SK-N-SH treated with all-trans-retinoic acid at 6 μM for 48 hours (cell line): ENCODE measurements at regions not wholly inside any gene's neighbourhood (a gene's known extent, or its start where the extent isn't known, plus 50 kb on each side); places are given as distances from the start of the nearest gene placed in this dataset.

ENCODE experiments used
- ATAC-seq: fragments of 200-7000 bp; cut with Tn5 transposase; 3 replicates; pipeline ENCODE4 v1.9.1; 2020; ENCODE audit warnings: mild to moderate bottlenecking, moderate library complexity
- ARNTL ChIP-seq: fragments of 450-650 bp; formaldehyde crosslinking; IDR thresholded peaks from 2 replicates; pipeline ENCODE4 v1.5.0; 2020; ENCODE audit warnings: low read depth, mild to moderate bottlenecking, moderate library complexity, borderline replicate concordance
- BACH2 ChIP-seq: fragments of 250-450 bp; sonication (Bioruptor Pico); IDR thresholded peaks from 2 replicates; pipeline ENCODE4 v1.9.0; 2021; ENCODE audit warnings: mild to moderate bottlenecking, borderline replicate concordance
- CREB5 ChIP-seq: fragments of 250-450 bp; sonication (Bioruptor Pico); IDR thresholded peaks from 2 replicates; pipeline ENCODE4 v1.5.1; 2020; ENCODE audit warnings: low read depth, mild to moderate bottlenecking, moderate library complexity
- CSDC2 ChIP-seq: fragments of 250-450 bp; sonication (Bioruptor Pico); IDR thresholded peaks from 2 replicates; pipeline ENCODE4 v1.5.0; 2020; ENCODE audit warnings: mild to moderate bottlenecking, moderate library complexity
- CSRNP3 ChIP-seq: fragments of 250-450 bp; sonication (Bioruptor Pico); IDR thresholded peaks from 2 replicates; pipeline ENCODE4 v1.5.1; 2021; ENCODE audit warnings: mild to moderate bottlenecking, moderate library complexity
- GLIS3 ChIP-seq: fragments of 250-450 bp; sonication (Bioruptor Pico); IDR thresholded peaks from 2 replicates; pipeline ENCODE4 v1.5.0; 2020; ENCODE audit warnings: mild to moderate bottlenecking, moderate library complexity
- ISL1 ChIP-seq: fragments of 250-450 bp; sonication (Bioruptor Pico); IDR thresholded peaks from 2 replicates; pipeline ENCODE4 v2.1.2; 2022; ENCODE audit warnings: mild to moderate bottlenecking, moderate library complexity
- OSR1 ChIP-seq: fragments of 250-450 bp; sonication (Bioruptor Pico); IDR thresholded peaks from 2 replicates; pipeline ENCODE4 v1.8.0; 2022; ENCODE audit warnings: moderate library complexity, mild to moderate bottlenecking, inconsistent platforms
- POU6F1 ChIP-seq: fragments of 250-450 bp; sonication (Bioruptor Pico); IDR thresholded peaks from 2 replicates; pipeline ENCODE4 v1.8.0; 2021; ENCODE audit warnings: low read depth, mild to moderate bottlenecking, moderate library complexity, borderline replicate concordance
- PPARA ChIP-seq: fragments of 250-450 bp; sonication (Bioruptor Pico); IDR thresholded peaks from 2 replicates; pipeline ENCODE4 v1.5.0; 2020; ENCODE audit warnings: mild to moderate bottlenecking, borderline replicate concordance
- RARB ChIP-seq: fragments of 250-450 bp; sonication (Bioruptor Pico); IDR thresholded peaks from 2 replicates; pipeline ENCODE4 v1.8.0; 2021; ENCODE audit warnings: mild to moderate bottlenecking, moderate library complexity
- SNAI2 ChIP-seq: fragments of 250-450 bp; sonication (Bioruptor Pico); IDR thresholded peaks from 2 replicates; pipeline ENCODE4 v1.5.0; 2020; ENCODE audit warnings: mild to moderate bottlenecking, moderate library complexity
- TCF4 ChIP-seq: fragments of 250-450 bp; sonication (Bioruptor Pico); IDR thresholded peaks from 2 replicates; pipeline ENCODE4 v1.8.0; 2021; ENCODE audit warnings: mild to moderate bottlenecking, moderate library complexity, borderline replicate concordance
- TOX ChIP-seq: fragments of 250-450 bp; sonication (Bioruptor Pico); IDR thresholded peaks from 2 replicates; pipeline ENCODE4 v1.8.0; 2021; ENCODE audit warnings: mild to moderate bottlenecking, moderate library complexity, borderline replicate concordance
- TSHZ2 ChIP-seq: fragments of 250-450 bp; sonication (Bioruptor Pico); IDR thresholded peaks from 2 replicates; pipeline ENCODE4 v1.5.0; 2020; ENCODE audit warnings: mild to moderate bottlenecking, moderate library complexity
- ZC3H10 ChIP-seq: fragments of 250-450 bp; sonication (Bioruptor Pico); IDR thresholded peaks from 2 replicates; pipeline ENCODE4 v1.5.1; 2021; ENCODE audit warnings: mild to moderate bottlenecking, moderate library complexity
- ZFP3 ChIP-seq: fragments of 250-450 bp; sonication (Bioruptor Pico); IDR thresholded peaks from 2 replicates; pipeline ENCODE4 v1.5.0; 2020; ENCODE audit warnings: mild to moderate bottlenecking, moderate library complexity
- ZFP30 ChIP-seq: fragments of 450-650 bp; formaldehyde crosslinking; IDR thresholded peaks from 2 replicates; pipeline ENCODE4 v1.5.0; 2022; ENCODE audit warnings: mild to moderate bottlenecking, moderate library complexity
- ZNF565 ChIP-seq: fragments of 450-650 bp; formaldehyde crosslinking; conservative IDR thresholded peaks from 2 replicates; pipeline ENCODE4 v1.5.0; 2020; ENCODE audit warnings: low read depth, mild to moderate bottlenecking, moderate library complexity
- ZNF70 ChIP-seq: fragments of 450-650 bp; formaldehyde crosslinking; IDR thresholded peaks from 2 replicates; pipeline ENCODE4 v1.5.0; 2020; ENCODE audit warnings: mild to moderate bottlenecking, moderate library complexity
- ZNF8 ChIP-seq: fragments of 450-650 bp; formaldehyde crosslinking; IDR thresholded peaks from 2 replicates; pipeline ENCODE4 v1.5.0; 2020; ENCODE audit warnings: mild to moderate bottlenecking, moderate library complexity

- no peak for TF ChIP-seq CSDC2 (CRISPR knock-in tag)
- no peak for TF ChIP-seq SNAI2 (CRISPR knock-in tag)
- TF ChIP-seq ARNTL (CRISPR knock-in tag), result no peak
- no peak for TF ChIP-seq ZFP3 (CRISPR knock-in tag)
- no peak for TF ChIP-seq POU6F1 (CRISPR knock-in tag)
- TF ChIP-seq TOX (CRISPR knock-in tag), result no peak
- TF ChIP-seq ZC3H10 (CRISPR knock-in tag), result no peak
- TF ChIP-seq ZNF8 (CRISPR knock-in tag), result no peak
- no peak for TF ChIP-seq ZFP30
- no peak for TF ChIP-seq PPARA (CRISPR knock-in tag)
- TF ChIP-seq OSR1 (CRISPR knock-in tag), result no peak
Measured at GRCh38 chr18:67154979-67155378, 361.5 kb downstream of the DSEL start (continued).

- TF ChIP-seq ZNF565 (CRISPR knock-in tag) (no peak), ZNF8 (CRISPR knock-in tag) (no peak), BACH2 (CRISPR knock-in tag) (no peak), SNAI2 (CRISPR knock-in tag) (no peak), ARNTL (CRISPR knock-in tag) (no peak), CREB5 (CRISPR knock-in tag) (no peak), OSR1 (CRISPR knock-in tag) (no peak), GLIS3 (CRISPR knock-in tag) (no peak), RARB (no peak), ISL1 (no peak), CSDC2 (CRISPR knock-in tag) (no peak)
- ATAC-seq, result no peak
Measured at GRCh38 chr18:67151366-67151765, 365.2 kb downstream of the DSEL start.

GRCh38 chr18:67145586-67146292 lies 370.8 kb downstream of the DSEL start:
- no peak for ATAC-seq
- TF ChIP-seq ZC3H10 (CRISPR knock-in tag), result no peak

GRCh38 chr18:67144329-67144728 lies 372.2 kb downstream of the DSEL start:
- no peak for ATAC-seq
- TF ChIP-seq CSDC2 (CRISPR knock-in tag) (no peak), SNAI2 (CRISPR knock-in tag) (no peak), ARNTL (CRISPR knock-in tag) (no peak), ISL1 (no peak), ZNF565 (CRISPR knock-in tag) (no peak), TOX (CRISPR knock-in tag) (no peak), PPARA (CRISPR knock-in tag) (no peak), ZNF70 (CRISPR knock-in tag) (no peak), BACH2 (CRISPR knock-in tag) (no peak), ZFP30 (no peak), ZNF8 (CRISPR knock-in tag) (no peak), OSR1 (CRISPR knock-in tag) (no peak)

- ATAC-seq, result no peak
- TF ChIP-seq GLIS3 (CRISPR knock-in tag) (no peak), ZC3H10 (CRISPR knock-in tag) (no peak), ZNF8 (CRISPR knock-in tag) (no peak), RARB (no peak), ZNF565 (CRISPR knock-in tag) (no peak), TCF4 (no peak), SNAI2 (CRISPR knock-in tag) (no peak), PPARA (CRISPR knock-in tag) (no peak), ZFP30 (no peak), CSRNP3 (CRISPR knock-in tag) (no peak), TSHZ2 (no peak), CREB5 (CRISPR knock-in tag) (no peak), POU6F1 (CRISPR knock-in tag) (no peak), BACH2 (CRISPR knock-in tag) (no peak)
Measured at GRCh38 chr18:67143028-67143427, 373.5 kb downstream of the DSEL start.
